ENCODE measurements at regions not wholly inside any gene's neighbourhood (a gene's known extent, or its start where the extent isn't known, plus 50 kb on each side); places are given as distances from the start of the nearest gene placed in this dataset.

DNA sequence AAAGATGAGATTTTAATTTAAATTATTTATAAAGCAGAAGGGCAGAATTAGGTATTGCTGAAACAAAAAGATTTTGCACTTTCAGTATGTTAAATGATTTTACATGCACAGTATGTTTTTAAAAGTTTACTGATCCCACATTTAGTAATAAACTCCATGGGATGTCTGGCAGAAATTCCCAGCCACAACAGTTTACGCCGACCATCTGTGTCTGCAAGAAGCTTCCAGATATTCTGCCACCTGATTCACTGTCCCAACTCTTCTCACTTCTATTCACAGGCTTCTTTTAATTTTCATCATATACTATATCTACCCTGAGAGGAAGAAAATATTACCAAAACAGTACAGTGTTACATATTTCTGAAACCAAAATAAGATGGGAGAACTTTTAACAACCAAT lies 115.8 kb upstream of the IQCM start:
- no peak for DNase-seq

DNA sequence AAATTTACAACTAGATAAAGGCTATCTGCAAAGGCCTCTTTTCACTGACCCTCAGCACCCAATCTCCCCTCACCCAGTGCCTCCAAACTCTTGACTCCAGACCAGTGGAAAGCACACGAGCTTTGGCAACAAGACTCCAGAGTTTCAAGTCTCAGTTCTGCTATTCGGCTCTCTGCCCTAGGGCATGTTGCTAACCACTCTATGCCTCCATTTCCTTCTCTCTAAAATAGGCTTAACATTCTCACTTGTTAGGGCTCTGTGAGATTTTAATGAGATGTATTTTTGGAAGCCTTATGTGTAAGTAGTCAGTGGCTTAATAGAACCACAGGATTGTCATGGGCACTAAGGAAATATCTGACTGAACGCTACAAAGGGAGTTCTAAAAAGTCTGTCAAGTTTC lies 116.5 kb upstream of the IQCM start:
- no peak for DNase-seq

DNA sequence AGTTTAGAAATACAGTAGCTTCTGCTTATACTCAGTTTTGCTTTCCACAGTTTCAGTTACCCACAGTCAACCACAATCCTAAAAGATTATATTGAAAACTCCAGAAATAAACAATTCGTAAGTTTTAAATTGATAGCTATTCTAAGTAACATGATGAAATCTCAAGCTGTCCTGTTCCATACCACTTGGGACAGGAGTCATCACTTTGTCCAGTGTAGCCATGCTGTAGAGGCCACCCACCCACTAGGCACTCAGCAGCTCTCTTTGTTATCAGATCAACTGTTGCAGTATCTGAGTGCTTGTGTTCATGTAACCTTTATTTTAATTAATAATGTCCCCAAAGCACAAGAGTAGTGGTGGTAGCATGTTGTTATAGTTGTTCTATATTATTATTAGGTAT lies 117.5 kb upstream of the IQCM start:
- no peak for DNase-seq

DNA sequence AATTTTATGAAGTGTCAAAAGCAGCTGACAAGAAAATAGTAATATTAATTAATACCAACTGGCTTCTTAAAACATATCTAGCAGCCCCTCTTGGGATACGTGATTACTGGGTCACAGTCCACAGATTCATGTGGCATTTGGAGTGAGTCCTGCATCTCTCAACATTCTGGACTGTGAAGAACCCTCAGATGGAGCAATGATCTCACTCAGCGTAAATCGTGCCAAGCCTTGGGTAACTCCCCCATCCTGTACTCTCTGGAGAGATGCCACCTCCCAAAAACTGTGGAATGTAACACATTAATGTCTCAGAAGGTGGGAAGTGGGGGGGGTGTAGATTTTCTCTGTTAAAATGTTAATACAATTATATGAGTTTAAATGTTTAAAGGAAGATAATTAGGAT lies 118.2 kb upstream of the IQCM start:
- DNase-seq, result no peak

DNA sequence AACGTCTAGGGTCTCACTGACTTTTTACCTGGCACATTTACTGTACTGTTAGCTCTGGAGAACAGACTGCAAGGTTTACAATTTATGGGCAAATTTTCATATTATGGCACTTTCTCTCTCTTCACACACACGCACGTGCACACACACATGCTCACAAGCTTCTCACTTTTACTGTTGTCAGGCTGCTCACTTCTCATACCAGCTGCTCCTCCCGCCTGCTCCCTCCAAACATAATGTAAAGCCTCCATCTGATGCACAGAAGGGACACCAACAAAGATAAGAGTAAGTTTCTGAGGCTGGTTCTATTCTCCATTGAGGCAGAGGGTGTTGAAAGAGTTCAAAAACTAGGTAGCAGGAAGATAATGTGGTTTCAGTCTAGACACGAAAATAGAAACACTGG lies 128.9 kb upstream of the DCLK2 start:
- DNase-seq, result no peak

DNA sequence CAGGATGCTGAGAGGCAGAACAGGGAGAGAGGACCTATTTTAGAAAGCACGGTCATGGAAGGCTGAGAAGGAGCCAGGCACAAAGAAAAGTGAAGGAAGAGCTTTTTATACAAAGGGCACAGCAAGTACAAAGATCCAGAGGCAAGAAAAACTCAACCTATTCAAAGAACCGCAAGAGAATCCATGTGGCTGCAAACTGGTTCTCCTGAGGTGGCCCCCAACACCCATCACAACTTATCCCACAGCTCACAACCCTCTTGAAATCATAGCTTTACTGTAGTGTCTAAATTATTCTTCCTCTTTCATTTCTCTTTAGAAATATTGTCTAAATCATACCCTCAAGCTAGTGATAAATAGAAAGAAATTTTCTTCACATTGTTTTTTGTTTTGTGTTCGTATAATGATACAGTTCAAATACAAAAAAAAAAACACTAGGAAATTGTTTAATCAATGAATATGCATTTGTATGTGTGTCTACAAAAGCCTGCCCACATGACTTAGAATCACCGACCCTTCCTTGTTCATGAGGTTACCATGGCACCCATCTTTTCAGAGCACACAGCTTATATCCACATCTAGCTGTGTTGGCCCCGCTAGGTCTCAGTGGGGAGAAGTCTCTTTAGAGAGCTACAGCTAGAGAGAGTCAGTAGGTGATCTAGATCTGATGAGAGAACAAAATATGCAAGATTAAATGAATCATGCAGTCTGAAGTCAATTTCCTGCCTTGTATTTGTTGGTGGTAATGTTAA lies 126.9 kb upstream of the DCLK2 start:
- no peak for DNase-seq

DNA sequence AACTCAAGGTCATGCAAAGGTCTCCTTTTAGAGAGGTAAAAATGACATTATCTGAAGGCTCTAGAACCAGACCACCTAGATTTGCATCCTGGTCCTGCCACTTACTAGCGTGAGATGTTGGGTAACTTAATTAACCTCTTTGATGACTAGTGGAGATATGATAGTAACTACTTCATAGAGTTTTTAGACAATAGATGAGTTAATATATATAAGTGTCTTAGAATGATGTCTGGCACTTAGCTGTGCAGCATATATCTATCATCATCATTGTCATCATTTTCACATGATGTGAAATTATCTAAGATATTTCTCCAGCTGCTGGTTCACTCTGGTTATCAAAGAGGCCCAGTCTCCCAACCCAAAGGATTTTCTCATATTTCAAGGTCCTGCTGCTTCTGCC lies 126.1 kb upstream of the DCLK2 start:
- no peak for DNase-seq

DNA sequence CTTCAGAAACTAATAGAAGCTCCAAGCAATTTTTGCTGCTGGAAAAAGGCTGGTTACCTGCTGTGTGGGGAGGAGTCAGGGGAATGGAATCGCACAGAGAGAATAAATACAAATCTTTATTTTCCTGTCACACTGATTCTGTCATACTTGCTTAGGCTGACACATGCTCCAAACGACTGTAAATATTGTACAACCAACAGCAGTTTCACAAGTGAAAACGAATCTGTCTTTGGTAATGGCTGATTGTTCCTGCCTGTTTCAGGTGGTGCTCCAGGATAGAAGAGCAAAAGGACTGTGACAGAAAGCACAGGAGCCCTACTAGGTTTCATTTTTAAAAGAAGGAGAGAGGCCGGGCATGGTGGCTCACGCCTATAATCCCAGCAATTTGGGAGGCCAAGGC lies 125.5 kb upstream of the DCLK2 start:
- no peak for DNase-seq

DNA sequence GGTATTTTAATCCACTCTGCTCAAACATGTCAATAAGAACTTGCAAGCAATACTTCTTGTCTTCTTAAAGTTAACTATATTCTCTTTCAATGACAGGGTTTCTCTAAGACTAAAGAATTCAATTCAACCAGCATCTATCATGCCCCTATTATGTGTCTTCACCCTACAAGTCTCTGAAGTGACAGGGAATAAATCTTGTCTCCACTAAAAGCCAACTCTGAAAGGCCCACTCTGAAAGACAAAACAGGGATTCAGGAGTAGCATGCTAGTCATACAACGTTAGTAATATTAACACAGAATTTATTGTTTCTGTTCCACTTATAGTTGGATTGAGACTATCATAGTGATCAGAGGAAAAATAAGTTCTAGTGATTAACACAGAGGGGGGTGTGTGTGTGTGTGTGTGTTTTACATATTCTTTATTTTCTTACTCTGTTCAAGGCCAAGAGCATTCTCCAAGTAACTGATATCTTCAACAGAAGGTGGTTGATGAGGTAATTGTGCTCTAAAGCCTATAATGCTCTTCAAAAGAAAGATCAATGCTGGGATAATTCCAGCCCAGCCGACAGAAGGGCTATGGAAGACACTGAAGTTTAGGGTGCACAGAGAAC lies 122.4 kb upstream of the DCLK2 start:
- DNase-seq, result no peak

DNA sequence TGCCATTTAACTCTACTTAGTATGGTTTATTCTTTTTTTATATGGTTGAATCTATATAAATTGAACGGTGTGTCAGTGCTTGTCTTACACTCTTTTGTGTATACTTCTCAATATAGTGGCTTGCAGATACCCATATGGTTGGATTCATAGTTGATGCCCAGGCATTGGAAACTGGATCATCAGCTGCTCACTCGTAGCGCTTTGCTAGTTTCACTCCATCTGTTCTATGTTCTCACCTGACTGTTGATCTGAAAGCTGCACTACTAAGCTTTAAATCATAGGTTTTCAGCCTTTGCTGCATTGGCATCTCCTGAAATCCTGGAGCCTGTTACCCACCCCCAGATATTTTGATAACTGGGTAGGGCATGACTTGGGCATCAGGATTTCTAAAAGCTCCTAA lies 121.6 kb upstream of the DCLK2 start:
- no peak for DNase-seq

DNA sequence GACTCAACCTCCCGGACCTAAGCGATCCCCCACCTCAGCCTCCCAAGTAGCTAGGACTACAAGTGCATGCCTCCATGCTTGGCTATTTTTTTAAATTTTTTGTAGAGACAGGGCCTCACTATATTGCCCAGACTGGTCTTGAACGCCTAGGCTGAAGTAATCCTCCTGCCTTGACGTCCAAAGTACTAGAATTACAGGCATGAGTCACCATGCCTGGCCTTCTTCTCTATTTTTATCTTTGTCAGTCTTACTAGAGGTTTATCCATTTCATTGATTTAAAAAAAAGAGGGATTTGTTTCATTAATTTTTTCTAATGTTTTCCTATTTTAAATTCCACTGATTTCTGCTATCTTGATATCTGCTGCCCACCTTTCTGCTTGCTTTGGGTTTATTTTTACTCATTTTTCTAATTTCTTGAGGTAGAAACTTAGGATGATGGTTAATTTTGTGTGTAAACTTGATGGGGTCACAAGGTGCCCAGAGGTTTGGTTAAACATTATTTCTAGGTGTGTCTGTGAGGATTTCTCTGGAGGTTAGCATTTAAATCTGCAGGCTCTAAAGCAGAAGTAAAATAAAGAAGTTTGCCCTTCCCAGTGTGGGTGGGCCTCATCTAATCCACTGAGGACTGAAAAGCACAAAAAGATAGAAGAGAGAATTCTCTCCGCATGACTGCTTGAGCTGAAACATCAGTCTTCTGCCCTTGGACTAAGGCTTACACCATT lies 116.2 kb upstream of the DCLK2 start:
- DNase-seq, result no peak

DNA sequence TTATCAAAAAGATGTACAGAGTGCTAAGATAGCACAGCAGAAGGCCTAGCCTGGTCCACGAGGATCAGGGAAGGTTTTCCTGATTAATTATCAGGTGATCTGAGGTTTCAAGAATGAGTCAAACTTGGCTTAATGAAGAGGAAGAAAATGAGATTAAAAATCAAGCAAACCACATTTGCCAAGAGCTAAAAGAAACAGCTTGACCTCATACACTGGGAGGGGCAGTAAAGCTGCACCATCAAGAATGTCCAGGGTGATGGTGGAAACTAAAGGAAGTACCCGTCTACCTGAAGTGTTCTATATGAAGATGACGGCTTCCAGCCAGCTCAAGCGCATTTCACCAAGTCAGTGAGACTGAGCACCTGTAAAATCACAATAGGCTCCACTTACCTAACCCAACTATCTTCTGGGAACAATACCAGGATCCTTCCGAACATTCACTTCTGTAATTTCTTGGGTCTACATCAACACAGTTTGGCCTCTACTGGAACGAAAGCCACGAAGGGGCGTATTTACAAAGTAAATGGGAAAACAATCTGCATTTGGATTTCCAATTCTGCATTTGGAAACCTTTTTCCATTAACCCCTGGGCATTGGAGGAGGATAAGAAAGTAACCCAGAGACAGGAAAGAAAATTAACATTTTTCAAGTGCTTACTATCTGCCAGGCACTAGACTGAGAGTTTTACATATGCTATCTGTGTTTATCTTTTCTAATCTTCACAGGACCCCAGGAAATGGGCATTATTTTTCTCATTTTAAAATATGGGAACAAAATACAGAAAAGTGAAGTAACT lies 114.0 kb upstream of the DCLK2 start:
- DNase-seq, result no peak

DNA sequence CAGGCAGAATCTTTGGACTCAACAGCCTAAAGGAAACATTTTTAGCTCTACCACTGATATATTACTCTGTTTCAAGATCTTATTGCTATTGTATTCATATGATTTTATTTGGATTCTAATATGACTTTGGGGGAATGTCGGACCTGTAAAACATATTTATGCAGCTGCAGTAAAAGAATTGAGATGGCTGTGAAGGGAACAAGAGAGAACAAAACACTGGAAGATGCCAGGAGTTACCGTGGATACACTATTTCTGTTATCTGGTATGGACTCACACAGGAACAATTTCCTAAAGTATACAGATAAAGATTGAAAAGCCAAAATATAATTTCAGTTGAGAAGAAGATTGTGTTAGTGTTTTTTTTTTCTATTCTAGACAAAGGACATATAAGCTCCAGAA lies 113.0 kb upstream of the DCLK2 start:
- DNase-seq, result no peak

DNA sequence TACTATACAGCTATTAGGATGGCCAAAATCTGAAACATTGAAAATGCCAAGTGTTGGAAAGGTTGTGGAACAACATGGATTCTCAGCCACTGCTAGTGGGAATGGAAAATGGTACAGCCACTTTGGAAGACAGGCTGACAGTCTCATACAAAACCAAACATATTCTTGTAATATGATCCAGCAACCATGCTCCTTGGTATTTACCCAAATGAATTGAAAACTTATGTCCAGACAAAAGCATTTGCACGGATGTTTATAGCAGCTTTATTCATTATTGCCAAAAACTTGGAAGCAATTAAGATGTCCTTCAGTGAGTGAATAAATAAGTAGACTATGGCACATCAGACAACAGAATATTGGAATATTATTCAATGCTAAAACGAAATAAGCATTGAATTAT lies 105.8 kb upstream of the DCLK2 start:
- DNase-seq, result no peak

DNA sequence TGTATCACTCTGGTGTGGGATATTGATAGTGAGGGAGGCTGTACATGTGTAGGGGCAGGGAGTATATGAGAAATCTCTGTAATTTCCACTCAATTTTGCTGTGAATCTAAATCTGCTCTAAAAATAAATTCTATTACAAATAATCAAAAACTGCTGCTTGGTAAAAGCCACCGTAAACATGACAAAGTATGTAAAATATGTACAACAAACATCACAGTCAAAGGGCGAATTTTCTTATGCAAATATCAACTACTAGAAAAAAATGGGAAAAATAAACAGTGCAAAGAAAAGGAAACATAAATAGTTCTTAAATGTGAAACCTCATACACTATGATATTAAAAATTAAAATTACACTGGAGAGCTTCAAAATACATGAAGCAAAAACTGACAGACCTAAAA lies 105.1 kb upstream of the DCLK2 start:
- no peak for DNase-seq

DNA sequence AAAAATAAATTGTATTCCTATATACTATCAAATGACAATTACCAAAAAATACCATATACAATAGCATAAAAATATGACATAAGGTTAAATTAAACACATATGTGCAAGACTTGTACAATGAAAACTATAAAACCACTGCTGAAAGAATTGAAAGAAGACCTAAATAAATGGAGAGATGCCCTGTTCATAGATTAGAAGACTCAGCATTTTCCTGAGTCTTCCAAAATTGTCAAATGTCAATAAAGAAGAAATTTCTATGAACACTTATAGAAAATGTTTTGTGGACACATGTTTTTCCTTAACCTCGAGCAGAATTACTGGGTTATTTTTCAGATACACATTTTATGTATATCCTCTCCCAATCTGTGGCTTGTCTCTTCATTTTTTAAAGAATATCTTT lies 103.1 kb upstream of the DCLK2 start:
- no peak for DNase-seq

DNA sequence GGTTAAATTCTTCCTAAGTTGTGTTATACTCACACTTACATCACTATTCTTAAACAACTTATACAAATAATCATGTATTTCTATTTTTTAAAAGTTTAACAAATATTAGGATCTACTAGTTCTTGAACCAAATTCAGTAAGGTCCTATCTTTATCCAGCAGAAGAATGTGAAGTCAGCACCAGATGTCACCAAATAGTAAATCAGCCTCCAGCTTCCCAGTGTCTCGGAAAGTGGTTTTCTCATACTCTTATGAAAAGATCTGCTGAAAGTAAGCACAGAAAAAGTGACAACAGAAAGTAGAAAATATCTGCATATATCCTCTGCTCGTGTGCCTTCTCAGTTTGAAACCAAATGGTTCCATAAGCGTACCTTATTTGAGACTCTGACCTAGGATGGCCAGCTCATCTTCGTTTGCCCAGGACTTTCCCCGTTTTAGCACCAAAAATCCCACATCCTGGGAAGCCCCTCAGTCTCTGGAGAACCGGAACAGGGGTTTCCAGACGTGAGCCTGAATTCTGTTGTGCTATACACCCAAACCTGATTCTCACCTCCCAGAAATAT lies 98.0 kb upstream of the DCLK2 start:
- DNase-seq, result no peak

DNA sequence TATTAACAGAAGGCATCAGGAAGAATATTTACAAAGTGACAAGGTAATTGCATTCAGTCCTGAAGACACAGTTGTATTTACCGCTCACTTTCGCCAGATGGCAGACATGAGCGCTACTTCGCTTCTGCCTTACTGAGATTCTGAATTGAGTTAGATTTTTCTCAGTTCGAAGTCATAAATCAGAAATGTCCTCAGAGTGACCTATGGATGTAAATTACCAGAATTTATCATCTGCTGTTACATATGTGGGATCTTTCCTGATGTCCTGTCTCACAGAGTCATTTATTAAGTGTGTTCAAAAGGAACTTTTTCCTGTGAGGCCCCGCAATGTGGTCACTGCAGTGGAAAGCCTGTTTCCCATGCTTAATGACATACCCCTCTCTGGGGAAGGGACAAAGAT lies 97.3 kb upstream of the DCLK2 start:
- peak; percentile 1 for DNase-seq

DNA sequence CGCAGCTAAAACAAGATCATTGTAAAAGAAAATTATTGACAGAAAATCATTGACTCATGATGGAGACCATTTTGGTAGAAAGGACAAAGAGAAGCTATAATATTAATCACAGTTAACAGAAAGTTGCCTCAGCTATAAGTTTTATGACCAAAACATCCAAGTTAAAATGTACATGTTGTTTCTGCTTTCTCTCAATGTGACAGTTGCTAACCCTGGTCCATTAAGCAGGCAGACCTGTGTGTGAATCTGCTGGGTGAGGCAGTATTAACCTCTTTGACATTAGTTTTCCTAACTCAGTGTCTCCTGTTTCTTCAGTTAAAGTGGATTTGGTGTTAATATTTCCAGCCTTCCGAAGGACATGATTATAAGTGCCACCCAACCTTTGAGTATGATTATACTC lies 94.8 kb upstream of the DCLK2 start:
- DNase-seq, result no peak

DNA sequence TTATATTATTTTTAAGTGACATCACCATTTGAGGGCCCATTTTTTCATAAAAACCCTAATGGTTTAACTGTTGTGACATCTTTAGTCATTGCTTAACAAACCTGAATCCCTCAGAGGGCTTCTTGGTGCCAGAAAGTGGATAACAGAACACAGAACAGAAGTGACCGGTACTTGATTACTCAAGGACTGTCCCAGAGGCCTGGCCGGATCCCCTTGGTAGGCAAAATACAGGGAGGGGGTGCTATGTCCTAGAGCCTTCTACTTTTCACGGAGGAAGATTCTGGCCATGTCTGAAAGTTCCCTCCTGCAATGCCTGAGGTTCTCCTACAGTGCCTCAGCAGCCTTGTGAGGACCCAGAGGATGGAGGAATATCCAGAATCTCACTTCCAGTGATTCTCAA lies 94.3 kb upstream of the DCLK2 start:
- no peak for DNase-seq

DNA sequence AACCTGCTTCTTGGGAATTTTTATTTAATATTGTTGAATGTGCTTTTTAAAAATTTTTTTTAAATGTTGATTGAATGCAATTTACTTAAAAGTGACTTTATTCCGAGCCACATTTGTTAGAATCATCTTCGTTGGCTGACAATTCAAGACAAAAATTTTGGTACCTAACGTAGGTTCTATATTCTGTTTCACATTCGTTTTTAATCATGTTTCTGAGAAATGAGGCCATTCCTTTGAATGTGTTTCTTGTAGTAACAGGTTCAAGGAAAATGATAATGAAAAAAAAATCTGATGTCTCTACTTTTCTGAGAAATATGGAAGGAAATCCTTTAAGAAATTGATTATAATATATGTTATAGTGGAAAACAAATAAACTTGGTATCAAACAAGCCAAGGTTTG lies 92.3 kb upstream of the DCLK2 start:
- DNase-seq, result no peak

DNA sequence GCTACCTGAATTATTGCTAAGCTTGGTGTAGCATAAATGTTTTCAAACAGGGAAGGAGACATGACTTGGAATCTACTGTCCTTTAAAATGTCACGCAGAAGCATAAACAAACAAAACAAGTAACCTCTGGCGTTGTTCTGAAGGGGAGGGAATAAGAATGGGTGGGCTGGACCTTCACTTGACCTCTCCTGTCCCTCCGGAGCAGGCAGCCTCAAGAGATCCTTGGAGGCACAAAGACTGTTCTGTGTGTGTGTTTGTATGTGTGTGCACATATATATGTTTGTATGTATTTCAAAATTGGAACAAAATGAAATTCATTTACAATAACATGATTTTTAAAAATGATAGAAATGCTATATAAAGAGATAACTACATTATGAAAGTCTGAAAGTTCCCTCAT lies 91.3 kb upstream of the DCLK2 start:
- DNase-seq, result no peak

DNA sequence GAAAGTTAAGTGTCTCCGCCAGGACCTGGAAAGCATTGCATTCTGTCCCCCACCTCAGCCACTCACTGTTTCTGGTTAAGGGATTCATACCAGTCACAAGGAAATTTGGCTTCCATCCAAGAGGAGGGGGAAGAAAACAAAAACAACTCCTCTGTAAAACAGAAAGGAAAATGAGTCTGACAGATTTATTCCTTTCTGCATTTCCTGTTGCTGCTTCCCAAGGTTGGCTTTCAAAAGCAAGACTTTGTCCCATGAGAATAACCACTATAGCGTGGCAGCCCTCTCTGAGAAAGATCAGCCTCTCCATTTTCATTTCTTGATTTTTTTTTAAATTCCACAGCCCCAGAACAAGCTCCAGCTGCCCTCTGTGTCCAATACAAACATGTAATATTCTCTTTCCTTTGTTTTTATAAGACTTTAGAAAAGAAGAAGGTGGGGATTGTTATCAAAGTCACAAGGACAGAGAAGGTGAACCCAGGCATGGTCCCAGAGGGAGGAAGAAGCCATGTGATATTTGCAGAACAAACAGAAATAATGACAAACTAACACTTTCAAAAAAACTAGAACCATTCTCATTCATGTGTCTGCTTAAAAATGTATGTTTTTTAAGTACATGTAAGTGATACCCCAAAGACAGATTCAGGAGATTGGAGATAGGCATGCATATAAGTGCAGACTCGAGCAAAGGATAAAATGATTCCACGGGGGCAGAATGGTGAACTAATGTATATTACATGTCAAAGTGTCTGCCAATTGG lies 90.7 kb upstream of the DCLK2 start:
- no peak for DNase-seq

Data from NCI-H2107 (cell line).